Activated CD4-positive, alpha-beta T cell treated with anti-CD3 and anti-CD28 coated beads for 36 hours (primary cell): ENCODE measurements at regions not wholly inside any gene's neighbourhood (a gene's known extent, or its start where the extent isn't known, plus 50 kb on each side); places are given as distances from the start of the nearest gene placed in this dataset.

Source experiments
- ATAC-seq: fragments of 200-7000 bp; cut with Tn5 transposase; one replicate; pipeline ENCODE4 v1.10.0; 2021; ENCODE audit warnings: mild to moderate bottlenecking, moderate library complexity
- CTCF ChIA-PET: fragments of 350-600 bp; sonication (Branson Sonifier 250); formaldehyde crosslinking; loops from one replicate; lab custom pipeline; 2021; ENCODE audit warnings: antibody characterized with exemption; lab: Charles Lee
- POLR2A ChIA-PET: fragments of 350-600 bp; sonication (Branson Sonifier 250); formaldehyde crosslinking; loops from one replicate; lab custom pipeline; 2021; ENCODE audit warnings: antibody characterized with exemption, inconsistent platforms; lab: Charles Lee
- DNase-seq: peaks from one replicate; pipeline ENCODE4 v3.0.0-alpha.2; 2020
- H3K27ac Mint-ChIP-seq: one replicate; pipeline ENCODE4 v1.8.0; 2021; ENCODE audit warnings: mixed read lengths
- H3K27me3 Mint-ChIP-seq: one replicate; pipeline ENCODE4 v1.8.0; 2021; ENCODE audit warnings: mixed read lengths
- H3K36me3 Mint-ChIP-seq: one replicate; pipeline ENCODE4 v1.8.0; 2021; ENCODE audit warnings: low read depth, mixed read lengths
- H3K4me1 Mint-ChIP-seq: one replicate; pipeline ENCODE4 v1.8.0; 2021; ENCODE audit warnings: mixed read lengths
- H3K4me3 Mint-ChIP-seq: one replicate; pipeline ENCODE4 v1.8.0; 2021; ENCODE audit warnings: mild to moderate bottlenecking, moderate library complexity, mixed read lengths
- H3K9me3 Mint-ChIP-seq: one replicate; pipeline ENCODE4 v1.8.0; 2021; ENCODE audit warnings: low read depth, mixed read lengths
- intact Hi-C, 2 experiments: fragments of 100-400 bp; cut with DNase I in 1 of 2; cut with micrococcal nuclease in 1 of 2; formaldehyde crosslinking; loops; one replicate each; pipeline versions ENCODE4 v1.14.2 to v1.15.1; 2022 to 2024; cut with DNase I, micrococcal nuclease

DNA sequence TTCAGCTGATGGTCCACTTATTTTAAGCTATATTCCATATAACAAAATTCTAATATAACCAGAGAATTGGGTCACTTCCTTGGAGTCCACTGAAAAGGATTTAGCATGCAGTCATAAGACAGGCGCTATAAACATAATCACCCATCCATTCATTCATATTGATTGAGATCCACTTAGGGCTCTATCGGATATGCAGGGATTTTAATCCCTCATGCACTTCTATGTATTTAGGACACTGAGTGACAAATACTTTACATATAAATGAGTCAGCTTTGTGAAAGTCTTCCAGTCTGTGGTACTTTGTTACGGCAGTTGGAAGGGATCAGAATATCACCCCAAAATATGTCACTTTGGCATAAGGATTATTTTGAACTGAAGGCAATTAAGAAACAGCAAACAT lies 127.3 kb upstream of the ZNF608 start:
- Mint-ChIP-seq H3K4me3 (no peak overlapping the region), H3K4me1 (no peaks in the 10 kb centered on the region), H3K9me3 (no peaks in the 10 kb centered on the region), H3K36me3 (no peaks in the 10 kb centered on the region), H3K27me3 (no peaks in the 10 kb centered on the region), H3K27ac (no peak overlapping the region)
- intact Hi-C loops = no loop called here
- ChIA-PET POLR2A (no interaction called here), CTCF (no interaction called here)
- ATAC-seq (no peak), DNase-seq (no peak)

- no peak for DNase-seq
- CTCF ChIA-PET = no interaction called here
- H3K4me3 Mint-ChIP-seq = no peak overlapping the region
Measured at GRCh38 chr5:124876566-124876965, 130.1 kb upstream of the ZNF608 start.

DNA sequence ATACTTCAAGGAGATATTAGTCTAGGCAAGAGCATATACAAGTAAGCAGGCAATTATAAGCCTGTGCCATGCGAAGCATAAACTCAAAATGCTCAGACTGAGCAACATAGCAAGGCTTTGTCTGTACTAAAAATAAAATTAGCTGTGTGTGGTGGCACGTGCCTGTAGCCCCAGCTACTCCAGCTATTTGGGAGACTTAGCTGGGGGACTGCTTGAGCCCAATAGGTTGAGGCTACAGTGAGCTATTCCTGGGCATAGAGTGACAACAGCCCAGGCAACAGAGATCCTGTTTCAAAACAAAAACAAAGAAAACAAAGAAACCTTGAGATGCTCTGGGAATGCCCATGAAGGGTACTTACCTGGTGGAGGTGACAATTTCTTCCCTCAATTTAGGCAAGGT lies 130.5 kb upstream of the ZNF608 start:
- intact Hi-C loops = no loop called here
- no peak overlapping the region for H3K4me3 Mint-ChIP-seq
- no peak overlapping the region for H3K27ac Mint-ChIP-seq
- H3K36me3 Mint-ChIP-seq = no peaks in the 10 kb centered on the region
- ChIA-PET CTCF (no interaction called here), POLR2A (no interaction called here)
- no peak for ATAC-seq
- no peak for DNase-seq
- H3K9me3 Mint-ChIP-seq = no peaks in the 10 kb centered on the region
- H3K27me3 Mint-ChIP-seq = no peaks in the 10 kb centered on the region
- no peaks in the 10 kb centered on the region for H3K4me1 Mint-ChIP-seq

More at GRCh38 chr5:124876566-124876965, 130.1 kb upstream of the ZNF608 start:
- no peak overlapping the region for H3K27ac Mint-ChIP-seq
- POLR2A ChIA-PET = no interaction called here
- H3K27me3 Mint-ChIP-seq = no peaks in the 10 kb centered on the region
- H3K9me3 Mint-ChIP-seq = no peaks in the 10 kb centered on the region
- no peak for ATAC-seq
- intact Hi-C loops = no loop called here
- no peaks in the 10 kb centered on the region for H3K4me1 Mint-ChIP-seq
- no peaks in the 10 kb centered on the region for H3K36me3 Mint-ChIP-seq

DNA sequence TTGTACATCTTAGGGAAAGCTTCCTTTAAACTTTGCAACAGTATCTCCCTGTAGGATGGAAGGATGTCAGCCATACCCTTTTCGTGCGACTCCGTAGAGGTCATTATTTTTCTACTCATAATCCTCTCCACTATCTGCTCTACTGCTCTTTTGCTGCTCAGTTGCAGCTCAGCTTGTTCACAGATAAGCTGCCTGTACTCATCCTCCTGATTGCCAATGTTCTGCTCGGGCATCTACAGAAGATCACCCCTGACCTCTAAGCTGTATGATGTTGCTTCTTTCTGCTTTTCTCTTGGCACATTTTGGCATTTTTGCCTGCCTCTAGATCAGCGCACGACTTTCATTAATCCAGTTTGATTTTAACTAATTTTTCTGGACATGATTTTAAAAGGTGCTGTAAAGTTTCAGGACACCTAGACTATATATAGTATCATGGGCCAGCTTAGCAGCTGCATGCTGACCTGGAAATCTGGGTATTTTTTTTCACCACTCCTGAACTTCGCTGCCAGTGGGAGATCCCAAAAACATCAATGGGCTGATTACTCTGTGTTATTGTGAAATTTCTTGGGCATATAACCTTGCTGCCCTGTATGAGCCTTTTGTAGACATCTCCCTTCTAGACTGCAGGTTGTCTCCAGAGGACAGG lies 131.2 kb upstream of the ZNF608 start:
- H3K4me3 Mint-ChIP-seq = no peak overlapping the region
- DNase-seq (no peak), ATAC-seq (no peak)
- POLR2A ChIA-PET = no interaction called here
- intact Hi-C loops = no loop called here
- no peaks in the 10 kb centered on the region for H3K36me3 Mint-ChIP-seq
- CTCF ChIA-PET = no interaction called here
- H3K4me1 Mint-ChIP-seq = no peaks in the 10 kb centered on the region
- H3K27ac Mint-ChIP-seq = no peak overlapping the region
- H3K9me3 Mint-ChIP-seq = no peaks in the 10 kb centered on the region
- H3K27me3 Mint-ChIP-seq = no peaks in the 10 kb centered on the region

DNA sequence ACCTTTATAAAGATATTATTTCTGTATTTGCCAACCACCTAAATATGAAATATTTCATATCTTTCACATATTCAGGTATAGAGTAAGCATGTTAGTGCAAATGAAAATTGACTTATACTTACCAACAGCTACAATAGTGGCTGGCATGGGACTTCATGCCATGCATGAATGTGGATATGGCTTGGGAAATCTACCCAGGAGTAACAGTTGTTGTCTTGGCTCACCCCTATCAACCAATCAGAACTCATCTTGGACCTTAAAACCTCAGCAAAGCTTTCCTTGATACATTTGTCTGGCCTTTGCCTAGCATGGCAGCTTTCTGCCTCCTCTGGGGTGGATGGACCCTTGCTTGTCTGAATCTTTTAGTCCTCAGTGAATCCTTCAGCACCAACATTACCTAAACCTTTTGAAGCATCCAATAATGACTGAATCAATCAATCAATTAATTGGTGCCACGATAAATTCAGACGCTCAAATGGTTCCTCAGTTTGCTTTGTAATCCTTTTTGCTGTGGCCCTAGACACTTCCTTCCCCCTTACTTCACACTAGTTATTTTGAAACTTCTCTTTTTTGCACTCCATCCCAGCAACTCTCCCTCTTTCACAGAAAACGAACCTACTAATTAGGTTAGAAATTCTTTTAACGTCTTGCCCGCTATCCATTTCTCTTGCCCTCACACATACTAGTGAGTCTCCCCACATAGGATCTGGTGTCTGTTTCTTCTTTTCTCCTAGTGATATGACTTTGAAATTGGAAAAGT lies 132.3 kb upstream of the ZNF608 start:
- DNase-seq (no peak), ATAC-seq (no peak)
- Mint-ChIP-seq H3K27me3 (no peaks in the 10 kb centered on the region), H3K9me3 (no peaks in the 10 kb centered on the region), H3K36me3 (no peaks in the 10 kb centered on the region), H3K27ac (no peak overlapping the region), H3K4me1 (no peaks in the 10 kb centered on the region), H3K4me3 (no peak overlapping the region)
- POLR2A ChIA-PET = no interaction called here
- CTCF ChIA-PET = no interaction called here
- intact Hi-C loops = no loop called here

DNA sequence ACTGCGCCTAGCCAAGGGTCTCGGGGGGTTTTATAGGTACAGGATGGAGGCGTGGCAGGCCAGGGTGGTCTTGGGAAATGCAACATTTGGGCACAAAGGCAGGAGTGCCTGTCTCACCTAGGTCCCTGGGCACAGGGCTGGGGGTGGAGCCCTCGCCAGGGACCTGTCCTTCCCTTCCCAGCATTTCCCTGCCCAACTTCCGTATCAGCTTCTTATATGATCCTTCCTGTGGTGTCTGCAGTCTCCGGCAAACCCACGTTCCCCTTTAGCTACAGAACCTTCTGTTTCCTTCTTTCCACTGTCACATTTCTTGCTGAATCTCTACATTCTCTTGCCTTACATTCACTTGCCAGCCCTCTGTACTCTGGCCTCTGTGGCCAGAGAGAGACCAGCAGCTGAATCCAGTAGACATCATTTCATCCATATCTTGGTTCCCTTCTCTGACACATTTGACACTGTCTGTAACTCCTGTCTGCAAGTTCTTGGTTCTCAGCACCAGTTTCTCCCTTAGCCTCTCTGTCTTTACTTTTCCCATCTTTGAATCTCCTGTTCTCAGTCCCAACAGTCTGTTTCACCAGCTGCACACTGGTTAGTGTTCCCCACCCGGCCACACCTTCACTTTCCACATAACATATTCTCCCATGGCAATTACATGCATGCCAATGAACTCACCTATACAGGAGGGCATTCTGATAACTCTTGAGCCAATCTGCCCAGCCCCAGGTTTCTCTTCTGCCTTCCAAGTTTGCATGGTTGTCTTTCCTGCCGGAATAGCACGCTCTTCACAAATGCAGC lies 134.7 kb upstream of the ZNF608 start:
- Mint-ChIP-seq H3K27ac (no peak overlapping the region), H3K27me3 (no peaks in the 10 kb centered on the region), H3K4me1 (no peaks in the 10 kb centered on the region), H3K36me3 (no peaks in the 10 kb centered on the region), H3K9me3 (no peaks in the 10 kb centered on the region), H3K4me3 (no peak overlapping the region)
- ChIA-PET POLR2A (no interaction called here), CTCF (interaction anchor here (1.1 kb wide), 1 partner anchor 10 kb away, joined by 3 read pairs; no protein-coding TSS in a partner anchor)
- no peak for DNase-seq
- intact Hi-C loops = no loop called here
- no peak for ATAC-seq

- DNase-seq = no peak
- ATAC-seq = no peak
- POLR2A ChIA-PET = no interaction called here
- H3K27ac Mint-ChIP-seq = no peak overlapping the region
- peaks cover 1% of the 10 kb centered on the region for H3K27me3 Mint-ChIP-seq
- no peak overlapping the region for H3K4me3 Mint-ChIP-seq
- H3K4me1 Mint-ChIP-seq = no peaks in the 10 kb centered on the region
- no peaks in the 10 kb centered on the region for H3K36me3 Mint-ChIP-seq
- intact Hi-C loops = no loop called here
- CTCF ChIA-PET = no interaction called here
- no peaks in the 10 kb centered on the region for H3K9me3 Mint-ChIP-seq
Measured at GRCh38 chr5:124883681-124884080, 137.2 kb upstream of the ZNF608 start.

DNA sequence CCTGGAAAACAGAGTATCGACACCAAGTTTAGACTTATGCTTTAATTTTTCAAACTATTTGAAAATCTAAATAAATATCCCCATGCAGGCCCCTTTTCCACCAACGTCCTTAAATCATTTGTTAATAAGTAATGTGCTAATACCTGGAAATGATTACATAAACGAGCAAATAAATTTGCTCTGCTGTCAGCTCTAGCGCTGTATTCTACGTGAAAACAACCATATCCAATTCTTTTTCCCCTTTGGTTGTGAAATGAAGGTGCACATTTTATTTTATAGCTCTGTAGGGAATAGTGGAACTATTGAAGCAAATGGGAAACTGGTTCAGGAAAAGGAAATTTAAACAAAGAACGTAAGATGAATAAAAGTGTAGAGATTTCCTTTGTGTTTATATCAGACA lies 137.7 kb upstream of the ZNF608 start:
- H3K36me3 Mint-ChIP-seq = no peaks in the 10 kb centered on the region
- no peak for ATAC-seq
- no peak overlapping the region for H3K27ac Mint-ChIP-seq

DNA sequence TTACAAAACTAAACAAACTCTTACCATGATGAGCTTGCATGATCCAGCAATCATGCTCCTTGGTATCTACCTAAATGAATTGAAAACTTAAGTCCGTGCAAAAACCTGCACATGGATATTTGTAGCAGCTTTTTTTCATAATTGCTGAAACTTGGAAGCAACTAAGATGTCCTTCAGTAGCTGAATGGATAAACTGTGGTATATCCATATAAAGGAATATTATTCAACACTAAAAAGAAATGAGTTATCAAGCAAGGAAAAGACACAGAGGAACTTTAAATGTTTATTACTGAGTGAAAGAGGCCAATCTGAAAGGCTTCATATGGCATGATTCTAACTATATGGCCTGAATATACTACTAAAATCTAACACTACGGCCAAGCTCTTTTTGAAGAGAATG lies 139.1 kb upstream of the ZNF608 start:
- H3K27ac Mint-ChIP-seq = no peak overlapping the region
- DNase-seq (no peak), ATAC-seq (no peak)
- CTCF ChIA-PET = interaction anchor here (0.6 kb wide), 1 partner anchor 1287 kb away, joined by 3 read pairs; no protein-coding TSS in a partner anchor
- peaks cover 1% of the 10 kb centered on the region for H3K27me3 Mint-ChIP-seq
- H3K9me3 Mint-ChIP-seq = no peaks in the 10 kb centered on the region
- no peak overlapping the region for H3K4me3 Mint-ChIP-seq
- POLR2A ChIA-PET = no interaction called here
- no peaks in the 10 kb centered on the region for H3K4me1 Mint-ChIP-seq
- intact Hi-C loops = no loop called here
- H3K36me3 Mint-ChIP-seq = no peaks in the 10 kb centered on the region

More for the DNA sequence above, 137.7 kb upstream of the ZNF608 start:
- POLR2A ChIA-PET = no interaction called here
- intact Hi-C loops = no loop called here
- Mint-ChIP-seq H3K9me3 (no peaks in the 10 kb centered on the region), H3K27me3 (peaks cover 1% of the 10 kb centered on the region), H3K4me3 (no peak overlapping the region), H3K4me1 (no peaks in the 10 kb centered on the region)
- CTCF ChIA-PET = no interaction called here
- DNase-seq = no peak

DNA sequence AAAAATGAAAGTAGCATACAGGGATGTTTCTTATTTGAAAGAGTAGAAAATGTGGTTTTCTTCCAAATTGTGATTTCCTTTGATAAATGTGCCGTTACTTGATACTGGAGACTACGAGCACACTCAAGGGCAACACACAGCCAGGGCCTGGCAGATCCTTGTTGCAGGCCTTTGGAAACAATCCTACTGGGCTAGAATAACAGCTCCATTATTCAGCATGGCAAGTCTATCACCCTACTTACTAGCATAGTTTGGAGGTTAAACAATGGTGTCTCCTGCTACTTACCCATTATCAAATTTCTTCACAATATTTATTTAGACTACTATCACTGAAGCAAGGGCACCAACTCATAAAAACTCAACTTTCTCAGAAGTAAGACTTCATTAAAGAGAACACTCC lies 140.8 kb upstream of the ZNF608 start:
- no peaks in the 10 kb centered on the region for H3K9me3 Mint-ChIP-seq
- H3K4me1 Mint-ChIP-seq = no peaks in the 10 kb centered on the region
- ChIA-PET CTCF (interaction anchor here (0.5 kb wide), 1 partner anchor 552 kb away, joined by 4 read pairs; no protein-coding TSS in a partner anchor), POLR2A (no interaction called here)
- no peak for ATAC-seq
- no peak overlapping the region for H3K27ac Mint-ChIP-seq
- intact Hi-C loops = no loop called here
- peaks cover 1% of the 10 kb centered on the region for H3K27me3 Mint-ChIP-seq
- H3K4me3 Mint-ChIP-seq = no peak overlapping the region
- no peak for DNase-seq
- H3K36me3 Mint-ChIP-seq = no peaks in the 10 kb centered on the region

DNA sequence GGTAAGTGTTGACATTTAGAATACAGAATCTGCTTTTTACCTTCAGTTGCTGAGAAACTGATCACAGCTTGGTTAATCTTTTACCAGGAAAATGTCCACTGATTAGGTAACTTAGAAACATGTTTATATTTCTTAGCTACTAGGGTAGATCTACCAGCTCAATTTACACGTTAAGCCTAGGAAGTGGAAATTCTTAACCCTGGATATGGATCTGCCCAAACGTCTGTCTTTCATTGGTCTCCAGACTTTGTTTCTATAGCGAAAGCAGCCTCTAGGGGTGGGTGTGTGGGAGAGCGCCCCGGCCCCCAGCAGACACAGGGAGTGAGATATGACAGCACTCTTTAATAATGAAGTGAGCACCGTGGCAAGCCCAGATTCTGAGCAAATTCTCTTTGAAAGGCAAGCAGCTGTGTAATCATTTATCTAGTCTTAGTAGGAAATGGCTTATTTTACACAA lies 141.6 kb upstream of the ZNF608 start:
- Mint-ChIP-seq H3K36me3 (no peaks in the 10 kb centered on the region), H3K4me1 (no peaks in the 10 kb centered on the region), H3K27me3 (peaks cover 1% of the 10 kb centered on the region), H3K27ac (no peak overlapping the region), H3K9me3 (peaks cover 3% of the 10 kb centered on the region), H3K4me3 (no peak overlapping the region)
- intact Hi-C loops = no loop called here
- no peak for DNase-seq
- POLR2A ChIA-PET = no interaction called here
- no peak for ATAC-seq
- CTCF ChIA-PET = no interaction called here
